Spleen (tissue), 11 donors: ENCODE measurements at regions not wholly inside any gene's neighbourhood (a gene's known extent, or its start where the extent isn't known, plus 50 kb on each side); places are given as distances from the start of the nearest gene placed in this dataset.

Experiments used
- DNase-seq: peaks from one replicate; pipeline ENCODE4 v3.0.0-alpha.2; 2020
- H3K27ac ChIP-seq, 8 donors: fragments of 200-600 bp; sonication (generic) in 7 of 8; 1 replicate in 4 of 8; 2 replicates in 4 of 8; pipeline versions ENCODE4 v1.5.0 to v1.8.0; 2016 to 2021; ENCODE audit warnings: inconsistent platforms in 4 of 8, mild to moderate bottlenecking in 4 of 8, moderate library complexity in 1 of 8
- H3K27me3 ChIP-seq, 7 donors: fragments of 200-600 bp; sonication (generic) in 6 of 7; replicated peaks in 1 of 7; 1 replicate in 4 of 7; 2 replicates in 3 of 7; pipeline versions ENCODE4 v1.5.0 to v1.8.0; 2016 to 2021; ENCODE audit warnings: inconsistent platforms in 3 of 7, mild to moderate bottlenecking in 1 of 7
- H3K36me3 ChIP-seq, 6 donors: fragments of 200-600 bp; sonication (generic) in 5 of 6; 1 replicate in 4 of 6; 2 replicates in 2 of 6; pipeline versions ENCODE4 v1.5.0 to v1.8.0; 2016 to 2021; ENCODE audit warnings: inconsistent platforms in 2 of 6
- H3K4me1 ChIP-seq, 6 donors: fragments of 200-600 bp; sonication (generic) in 5 of 6; 1 replicate in 3 of 6; 2 replicates in 3 of 6; pipeline versions ENCODE4 v1.5.0 to v1.8.0; 2016 to 2021; ENCODE audit warnings: inconsistent platforms in 3 of 6
- H3K4me3 ChIP-seq, 8 donors: fragments of 200-600 bp; sonication (generic) in 7 of 8; 1 replicate in 4 of 8; 2 replicates in 4 of 8; pipeline versions ENCODE4 v1.5.0 to v1.8.0; 2016 to 2021; ENCODE audit warnings: inconsistent platforms in 4 of 8, mild to moderate bottlenecking in 4 of 8, moderate library complexity in 2 of 8
- H3K9me3 ChIP-seq, 8 donors: fragments of 200-600 bp; sonication (generic) in 7 of 8; 1 replicate in 4 of 8; 2 replicates in 4 of 8; pipeline versions ENCODE4 v1.5.0 to v1.8.0; 2016 to 2021; ENCODE audit warnings: inconsistent platforms in 4 of 8
- POLR2A ChIP-seq, 3 donors: fragments of 450-650 bp; IDR thresholded peaks; one replicate each; pipeline ENCODE4 v1.5.1; 2017; ENCODE audit warnings: antibody characterized with exemption in 3 of 3, mild to moderate bottlenecking in 1 of 3
- POLR2AphosphoS5 ChIP-seq, 3 donors: sonication (generic); formaldehyde crosslinking; IDR thresholded peaks; one replicate each; pipeline ENCODE4 v1.5.1; 2017; ENCODE audit warnings: antibody characterized with exemption in 3 of 3
- WGBS, 5 donors: extraction: QIAGEN DNeasy Blood & Tissue Kit in 3 of 5; methylation state at CpG; one replicate each; pipeline versions ENCODE4 v1.1.5 to v1.1.7; 2013 to 2018; 5-methylcytosine and 5-hydroxymethylcytosine counted together
- intact Hi-C: fragments of 100-400 bp; cut with DNase I; formaldehyde crosslinking; loops from one replicate; pipeline ENCODE4 v1.15.0; 2023; ENCODE audit warnings: low total_unique reads
- TF ChIP-seq, protein P1 (sequence below), 11 experiments: fragments of 200-600 bp in 7 of 11; fragments of 450-650 bp in 4 of 11; sonication (generic) in 4 of 11; IDR thresholded peaks in 8 of 11; conservative IDR thresholded peaks in 3 of 11; 1 replicate in 7 of 11; 2 replicates in 4 of 11; pipeline versions ENCODE4 v1.4.0 to v1.8.0; 2016 to 2021; ENCODE audit warnings: antibody characterized with exemption in 11 of 11, inconsistent platforms in 4 of 11, mild to moderate bottlenecking in 1 of 11
- donor health status: healthy with polysubstance abuse.
- donor health status: DM: no; HTN: no; CAD: no; lungs with moderate emphysema.
- donor health status: DM: no; HTN: no; CAD: no.
- donor health status: Bipolar disorder and iron deficiency.
- donor health status: healthy.
- donor health status: DM: no; HTN: no; CAD: no.
- donor health status: DM: yes; HTN: yes; CAD: no.

GRCh38 chr11:25691959-25692358, 640.0 kb upstream of the ANO3 start:
- H3K36me3 ChIP-seq = no peaks in the 10 kb centered on the region
- H3K4me3 ChIP-seq = no peak overlapping the region
- H3K9me3 ChIP-seq = peaks cover 0 to 27% (median 23%) of the 10 kb centered on the region in 8 donors
- H3K27ac ChIP-seq = no peak overlapping the region
- WGBS, 5 donors = 83 to 93% (median 84%) methylated on average over 8 of the region's 8 CpGs
- no peaks in the 10 kb centered on the region for H3K4me1 ChIP-seq
- intact Hi-C loops = no loop called here
- no peak for DNase-seq
- no peaks in the 10 kb centered on the region for H3K27me3 ChIP-seq
- no peak for TF ChIP-seq POLR2A (IDR thresholded peaks at IDR 0.05)
- TF ChIP-seq, protein P1, sequence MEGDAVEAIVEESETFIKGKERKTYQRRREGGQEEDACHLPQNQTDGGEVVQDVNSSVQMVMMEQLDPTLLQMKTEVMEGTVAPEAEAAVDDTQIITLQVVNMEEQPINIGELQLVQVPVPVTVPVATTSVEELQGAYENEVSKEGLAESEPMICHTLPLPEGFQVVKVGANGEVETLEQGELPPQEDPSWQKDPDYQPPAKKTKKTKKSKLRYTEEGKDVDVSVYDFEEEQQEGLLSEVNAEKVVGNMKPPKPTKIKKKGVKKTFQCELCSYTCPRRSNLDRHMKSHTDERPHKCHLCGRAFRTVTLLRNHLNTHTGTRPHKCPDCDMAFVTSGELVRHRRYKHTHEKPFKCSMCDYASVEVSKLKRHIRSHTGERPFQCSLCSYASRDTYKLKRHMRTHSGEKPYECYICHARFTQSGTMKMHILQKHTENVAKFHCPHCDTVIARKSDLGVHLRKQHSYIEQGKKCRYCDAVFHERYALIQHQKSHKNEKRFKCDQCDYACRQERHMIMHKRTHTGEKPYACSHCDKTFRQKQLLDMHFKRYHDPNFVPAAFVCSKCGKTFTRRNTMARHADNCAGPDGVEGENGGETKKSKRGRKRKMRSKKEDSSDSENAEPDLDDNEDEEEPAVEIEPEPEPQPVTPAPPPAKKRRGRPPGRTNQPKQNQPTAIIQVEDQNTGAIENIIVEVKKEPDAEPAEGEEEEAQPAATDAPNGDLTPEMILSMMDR (IDR thresholded peaks at IDR 0.05 in 8 of 11, conservative IDR thresholded peaks at IDR 0.05 in 3 of 11) = no peak
- TF ChIP-seq POLR2AphosphoS5 (IDR thresholded peaks at IDR 0.05) = no peak

DNA sequence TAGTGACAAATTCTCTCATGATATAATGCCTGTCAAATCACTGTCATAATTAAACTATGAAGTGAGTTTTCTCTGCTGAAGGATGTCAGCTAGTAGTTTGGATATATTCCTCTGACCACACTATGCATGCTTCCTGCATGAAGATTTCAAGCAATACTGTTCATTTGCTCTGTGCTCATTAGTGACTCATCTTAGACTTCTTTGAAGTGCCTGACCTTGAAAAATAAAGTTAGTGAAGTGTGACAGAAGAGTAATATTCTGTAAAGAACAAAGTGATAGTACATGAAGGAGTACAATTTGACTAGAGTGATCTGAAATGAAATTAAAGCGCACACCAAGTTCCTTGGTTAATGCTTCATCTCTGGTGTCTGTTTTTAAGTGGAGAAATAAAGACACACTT, 629.5 kb upstream of the ANO3 start:
- intact Hi-C loops = no loop called here
- TF ChIP-seq POLR2A (IDR thresholded peaks at IDR 0.05) = no peak
- TF ChIP-seq, protein P1 (IDR thresholded peaks at IDR 0.05 in 8 of 11, conservative IDR thresholded peaks at IDR 0.05 in 3 of 11) = no peak
- TF ChIP-seq POLR2AphosphoS5 (IDR thresholded peaks at IDR 0.05) = no peak
- DNase-seq = no peak
- no peak overlapping the region for H3K4me3 ChIP-seq
- H3K27ac ChIP-seq = no peak overlapping the region
- no peaks in the 10 kb centered on the region for H3K27me3 ChIP-seq
- H3K9me3 ChIP-seq = peaks cover 0 to 3% (median 0%) of the 10 kb centered on the region in 8 donors
- 90 to 98% (median 93%) methylated on average over 1 of the region's 1 CpG for WGBS, 5 donors
- no peaks in the 10 kb centered on the region for H3K4me1 ChIP-seq
- H3K36me3 ChIP-seq = no peaks in the 10 kb centered on the region

- intact Hi-C loops = no loop called here
- H3K36me3 ChIP-seq = no peaks in the 10 kb centered on the region
- no peak for DNase-seq
- H3K4me1 ChIP-seq = no peaks in the 10 kb centered on the region
- no peak overlapping the region for H3K27ac ChIP-seq
- H3K27me3 ChIP-seq = no peaks in the 10 kb centered on the region
- H3K4me3 ChIP-seq = no peak overlapping the region
- TF ChIP-seq POLR2A (IDR thresholded peaks at IDR 0.05) = no peak
- TF ChIP-seq, protein P1 (IDR thresholded peaks at IDR 0.05 in 8 of 11, conservative IDR thresholded peaks at IDR 0.05 in 3 of 11) = no peak
- no peak for TF ChIP-seq POLR2AphosphoS5 (IDR thresholded peaks at IDR 0.05)
- H3K9me3 ChIP-seq = peaks cover 0 to 7% (median 0%) of the 10 kb centered on the region in 8 donors
Observed at GRCh38 chr11:25710975-25711374, 621.0 kb upstream of the ANO3 start.

DNA sequence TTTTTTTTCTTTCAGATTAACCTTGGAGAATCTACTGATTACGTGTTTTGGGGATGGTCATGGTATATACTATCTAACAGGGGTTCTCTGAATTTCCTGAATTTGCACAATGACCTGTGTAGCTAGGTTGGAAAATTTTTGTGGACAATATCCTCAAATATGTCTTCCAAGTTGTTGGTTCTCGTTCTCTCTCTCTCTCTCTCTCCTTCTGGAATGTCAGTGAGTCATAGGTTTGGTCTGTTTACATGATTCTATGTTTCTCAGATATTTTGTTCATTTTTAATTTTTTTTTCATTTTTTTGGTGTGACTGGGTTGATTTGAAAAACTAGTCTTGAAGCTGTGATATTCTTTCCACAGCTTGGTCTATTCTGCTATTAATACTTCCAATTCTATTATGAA, 604.0 kb upstream of the ANO3 start:
- intact Hi-C loops = no loop called here
- Histone ChIP-seq H3K4me1 (no peaks in the 10 kb centered on the region), H3K9me3 (peaks cover 0 to 9% (median 0%) of the 10 kb centered on the region in 8 donors), H3K36me3 (no peaks in the 10 kb centered on the region), H3K27me3 (no peaks in the 10 kb centered on the region), H3K27ac (no peak overlapping the region), H3K4me3 (no peak overlapping the region)
- no peak for DNase-seq
- WGBS, 5 donors = 67 to 80% (median 77%) methylated on average over 2 of the region's 2 CpGs
- TF ChIP-seq POLR2A (IDR thresholded peaks at IDR 0.05) (no peak), POLR2AphosphoS5 (IDR thresholded peaks at IDR 0.05) (no peak)
- TF ChIP-seq, protein P1 (IDR thresholded peaks at IDR 0.05 in 8 of 11, conservative IDR thresholded peaks at IDR 0.05 in 3 of 11) = no peak
